ENCODE measurements at regions not wholly inside any gene's neighbourhood (a gene's known extent, or its start where the extent isn't known, plus 50 kb on each side); places are given as distances from the start of the nearest gene placed in this dataset.

DNA sequence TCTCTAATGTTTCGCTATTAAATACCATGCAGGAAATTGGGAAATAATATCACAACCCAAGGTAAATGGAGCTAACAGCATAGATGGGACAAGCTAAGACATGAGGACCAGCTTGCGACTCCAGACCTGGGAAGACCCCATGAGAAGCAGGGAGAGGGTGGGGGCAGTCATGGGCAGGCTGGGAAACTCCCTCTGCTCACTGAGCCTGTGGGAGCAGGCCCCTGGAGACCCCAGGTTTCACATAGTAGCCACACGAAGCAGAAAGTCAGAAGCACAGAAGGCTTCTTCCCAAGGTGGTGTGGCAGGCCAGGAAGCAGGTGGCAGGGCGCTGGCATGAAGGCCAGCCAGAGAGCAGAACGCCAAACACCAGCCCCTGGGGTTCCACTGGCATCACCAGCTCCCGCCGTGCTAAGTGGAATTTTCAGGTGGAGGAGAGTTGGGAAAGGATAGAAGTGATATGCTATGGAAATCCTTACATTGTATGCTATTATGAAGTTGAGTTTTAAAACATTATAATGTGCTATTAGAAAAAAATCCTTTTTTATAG lies 99.9 kb upstream of the RNF32 start:
- no peak overlapping the region for H3K27ac ChIP-seq (ENCODE audit: low read depth, low read length, poor library complexity, severe bottlenecking)
- no peaks in the 10 kb centered on the region for H3K4me1 ChIP-seq (ENCODE audit: insufficient read depth, low read length, poor library complexity, severe bottlenecking)
- ChIA-PET POLR2A (ENCODE audit: low non-redundant PET) (no interaction called here), CTCF (no interaction called here)
- no peaks in the 10 kb centered on the region for H3K36me3 ChIP-seq (ENCODE audit: insufficient read depth, low read length, poor library complexity, severe bottlenecking)
- H3K4me3 ChIP-seq (ENCODE audit: low read depth, low read length, poor library complexity, severe bottlenecking) = no peak overlapping the region
- peaks cover 34% of the 10 kb centered on the region for H3K27me3 ChIP-seq (replicated peaks; ENCODE audit: insufficient read depth, low read depth, low read length, poor library complexity)
- no peak for TF ChIP-seq CTCF (conservative IDR thresholded peaks at IDR 0.05; ENCODE audit: low read depth, low read length)
- no peak for TF ChIP-seq EZH2 (IDR thresholded peaks at IDR 0.05; ENCODE audit: borderline replicate concordance, low read depth, low read length, poor library complexity, severe bottlenecking)
- intact Hi-C loops (cut with micrococcal nuclease; ENCODE audit: unreplicated experiment) = no loop called here
- no TSS peak for BruUV-seq (replicated peaks)
- DNase-seq (ENCODE audit: low spot score) = no peak
- H3K9me3 ChIP-seq (ENCODE audit: low read depth, low read length, poor library complexity, severe bottlenecking) = no peaks in the 10 kb centered on the region

GRCh38 chr7:156539999-156540398 lies 100.6 kb upstream of the RNF32 start:
- H3K4me1 ChIP-seq (ENCODE audit: insufficient read depth, low read length, poor library complexity, severe bottlenecking) = no peaks in the 10 kb centered on the region
- no peaks in the 10 kb centered on the region for H3K36me3 ChIP-seq (ENCODE audit: insufficient read depth, low read length, poor library complexity, severe bottlenecking)
- ChIA-PET POLR2A (ENCODE audit: low non-redundant PET) (no interaction called here), CTCF (no interaction called here)
- BruUV-seq (replicated peaks) = no TSS peak
- H3K4me3 ChIP-seq (ENCODE audit: low read depth, low read length, poor library complexity, severe bottlenecking) = no peak overlapping the region
- no peak for DNase-seq (ENCODE audit: low spot score)
- intact Hi-C loops (cut with micrococcal nuclease; ENCODE audit: unreplicated experiment) = no loop called here
- H3K27me3 ChIP-seq (replicated peaks; ENCODE audit: insufficient read depth, low read depth, low read length, poor library complexity) = peaks cover 30% of the 10 kb centered on the region
- H3K27ac ChIP-seq (ENCODE audit: low read depth, low read length, poor library complexity, severe bottlenecking) = no peak overlapping the region
- TF ChIP-seq CTCF (conservative IDR thresholded peaks at IDR 0.05; ENCODE audit: low read depth, low read length) (no peak), EZH2 (IDR thresholded peaks at IDR 0.05; ENCODE audit: borderline replicate concordance, low read depth, low read length, poor library complexity, severe bottlenecking) (no peak)
- no peaks in the 10 kb centered on the region for H3K9me3 ChIP-seq (ENCODE audit: low read depth, low read length, poor library complexity, severe bottlenecking)

DNA sequence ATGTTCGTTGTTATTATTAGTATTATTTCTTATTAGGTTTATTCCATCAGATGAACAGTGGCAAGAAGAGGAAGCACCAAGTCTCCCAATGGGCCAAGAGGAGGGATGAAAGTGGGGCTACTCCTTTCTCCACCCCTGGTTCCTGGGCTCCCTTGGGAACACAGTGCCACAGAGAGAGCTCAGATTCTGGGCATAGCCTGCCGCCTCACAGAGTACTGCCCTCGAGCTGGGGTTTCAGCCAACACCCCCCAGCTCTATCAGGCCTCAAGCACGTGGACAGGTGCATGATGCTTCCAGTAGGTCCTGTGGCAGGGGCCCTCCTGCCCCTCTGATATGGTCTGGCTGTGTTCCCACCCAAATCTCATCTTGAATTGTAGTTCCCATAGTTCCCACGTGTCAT lies 103.6 kb upstream of the RNF32 start:
- ChIA-PET CTCF (no interaction called here), POLR2A (ENCODE audit: low non-redundant PET) (no interaction called here)
- no TSS peak for BruUV-seq (replicated peaks)
- Histone ChIP-seq H3K27ac (ENCODE audit: low read depth, low read length, poor library complexity, severe bottlenecking) (no peak overlapping the region), H3K4me3 (ENCODE audit: low read depth, low read length, poor library complexity, severe bottlenecking) (no peak overlapping the region), H3K4me1 (ENCODE audit: insufficient read depth, low read length, poor library complexity, severe bottlenecking) (no peaks in the 10 kb centered on the region), H3K9me3 (ENCODE audit: low read depth, low read length, poor library complexity, severe bottlenecking) (no peaks in the 10 kb centered on the region), H3K36me3 (ENCODE audit: insufficient read depth, low read length, poor library complexity, severe bottlenecking) (no peaks in the 10 kb centered on the region), H3K27me3 (replicated peaks; ENCODE audit: insufficient read depth, low read depth, low read length, poor library complexity) (peaks cover 36% of the 10 kb centered on the region)
- intact Hi-C loops (cut with micrococcal nuclease; ENCODE audit: unreplicated experiment) = no loop called here
- no peak for DNase-seq (ENCODE audit: low spot score)
- TF ChIP-seq CTCF (conservative IDR thresholded peaks at IDR 0.05; ENCODE audit: low read depth, low read length) (no peak), EZH2 (IDR thresholded peaks at IDR 0.05; ENCODE audit: borderline replicate concordance, low read depth, low read length, poor library complexity, severe bottlenecking) (no peak)
